AG08396 (cell line): ENCODE measurements at regions not wholly inside any gene's neighbourhood (a gene's known extent, or its start where the extent isn't known, plus 50 kb on each side); places are given as distances from the start of the nearest gene placed in this dataset.
"Not testable (repeated sequence)": the region's sequence is repeated elsewhere in the genome, so short reads cannot be mapped to it uniquely, and the experiment has no call there.

Source experiments
- DNase-seq: peaks from one replicate; pipeline ENCODE4 v3.0.0; 2012; ENCODE audit warnings: low spot score, mixed read lengths

DNA sequence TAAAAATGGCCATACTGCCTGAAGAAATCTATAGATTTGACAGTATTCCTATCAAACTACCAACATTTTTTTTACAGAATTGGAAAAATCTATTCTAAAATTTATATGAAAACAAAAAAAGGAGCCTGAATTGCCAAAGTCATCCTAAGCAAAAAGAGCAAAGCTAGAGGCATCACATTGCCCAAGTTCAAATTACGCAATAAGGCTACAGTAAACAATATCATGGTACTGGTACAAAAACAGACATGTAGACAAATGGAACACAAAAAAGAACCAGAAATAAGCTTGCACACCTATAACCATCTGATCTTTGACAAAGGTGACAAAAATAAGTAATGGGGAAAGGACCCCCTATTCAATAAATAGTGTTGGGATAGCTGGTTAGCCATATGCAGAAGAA is 50.2 kb upstream of the THSD7B start:
- no peak for DNase-seq

GRCh38 chr2:136714452-136714951 is 50.8 kb upstream of the THSD7B start:
- DNase-seq: no peak

GRCh38 chr2:136713739-136714138 is 51.6 kb upstream of the THSD7B start:
- no peak for DNase-seq

- no peak for DNase-seq
Observed at GRCh38 chr2:136705336-136705735, 60.0 kb upstream of the THSD7B start.

DNA sequence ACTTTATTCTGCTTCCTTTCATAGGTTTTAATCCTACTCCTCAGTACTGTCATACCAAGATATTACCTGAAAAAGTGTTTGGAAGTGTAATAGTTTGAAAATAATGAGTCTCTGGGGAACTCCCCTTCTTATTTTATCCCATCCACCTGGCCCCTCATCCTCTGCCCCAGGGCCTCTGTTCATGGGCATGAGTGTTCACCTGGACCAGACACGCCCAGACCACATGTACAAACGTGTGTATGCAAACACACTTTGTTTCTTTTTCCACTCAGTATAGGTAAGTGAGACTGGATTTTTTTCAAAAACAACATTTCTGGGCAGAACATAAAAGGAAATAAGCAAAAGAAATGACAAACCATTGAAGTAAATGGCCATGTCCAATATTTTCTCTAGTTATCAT is 62.1 kb upstream of the THSD7B start:
- no peak for DNase-seq

DNA sequence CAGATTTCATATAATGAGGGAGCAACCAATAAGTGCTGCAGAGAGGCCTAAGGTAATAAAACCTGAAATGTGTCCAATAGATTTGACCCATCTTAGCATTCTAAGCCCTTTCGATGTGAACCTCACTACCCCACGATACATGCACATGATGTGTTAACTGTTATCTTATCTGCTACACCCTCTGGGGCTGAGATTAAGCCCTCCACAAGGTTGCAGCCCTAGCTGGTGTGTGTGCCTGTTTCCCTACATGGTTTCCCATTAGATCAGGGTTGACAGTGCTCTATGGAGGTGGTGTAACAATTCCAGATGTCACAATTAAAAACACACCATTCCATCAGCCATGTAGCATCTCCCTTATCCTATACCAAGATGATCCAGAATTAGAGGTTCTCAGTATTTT is 68.9 kb upstream of the THSD7B start:
- no peak for DNase-seq

DNA sequence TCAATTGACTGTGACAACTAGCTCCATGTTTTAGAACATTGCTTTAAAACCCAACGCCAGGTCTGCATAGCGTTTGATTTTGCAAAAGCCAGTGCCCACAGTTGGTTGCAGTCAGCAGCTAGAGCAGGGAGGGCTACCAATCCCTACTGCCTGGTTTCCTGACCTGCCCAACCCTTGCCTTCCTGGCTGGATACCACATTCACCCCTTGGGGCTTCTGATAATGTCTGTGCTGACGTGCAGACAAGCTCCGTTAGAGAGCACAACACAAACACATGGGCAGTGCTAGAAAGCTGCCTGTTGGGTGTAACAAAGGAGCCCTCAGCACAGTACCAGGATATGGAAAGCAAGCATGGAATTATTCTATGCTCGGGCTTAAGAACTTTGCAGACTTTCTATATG is 71.4 kb upstream of the THSD7B start:
- DNase-seq: no peak

GRCh38 chr2:136680079-136680478 is 85.3 kb upstream of the THSD7B start:
- not testable (repeated sequence) for DNase-seq

- DNase-seq: no peak
Observed at GRCh38 chr2:136665736-136666135, 99.6 kb upstream of the THSD7B start.

GRCh38 chr2:136664713-136665405 is 100.5 kb upstream of the THSD7B start:
- no peak for DNase-seq

DNA sequence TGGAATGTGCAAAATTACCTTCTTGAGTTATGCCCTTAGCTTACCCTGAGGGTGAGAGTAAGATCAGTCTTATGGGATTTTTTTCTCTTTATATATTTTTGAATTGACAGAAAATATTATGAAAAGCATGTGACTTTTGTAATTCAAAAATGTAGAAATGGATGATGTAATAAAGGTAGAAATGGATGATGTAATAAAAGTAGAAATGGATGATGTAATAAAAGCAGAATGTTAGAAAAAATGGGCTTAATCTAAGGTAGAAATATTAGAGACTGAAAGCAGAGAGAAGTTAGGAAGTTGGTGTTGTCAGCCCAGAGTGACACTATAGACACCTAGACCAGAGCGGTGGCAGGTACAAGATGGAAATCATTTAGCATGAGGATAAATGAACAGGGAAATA is 107.1 kb upstream of the THSD7B start:
- no peak for DNase-seq

GRCh38 chr2:136653861-136654260 is 111.5 kb upstream of the THSD7B start:
- DNase-seq: no peak

GRCh38 chr2:136651456-136652010 is 113.8 kb upstream of the THSD7B start:
- DNase-seq: no peak

- DNase-seq: no peak
Observed at GRCh38 chr2:136647039-136647438, 118.3 kb upstream of the THSD7B start.

DNA sequence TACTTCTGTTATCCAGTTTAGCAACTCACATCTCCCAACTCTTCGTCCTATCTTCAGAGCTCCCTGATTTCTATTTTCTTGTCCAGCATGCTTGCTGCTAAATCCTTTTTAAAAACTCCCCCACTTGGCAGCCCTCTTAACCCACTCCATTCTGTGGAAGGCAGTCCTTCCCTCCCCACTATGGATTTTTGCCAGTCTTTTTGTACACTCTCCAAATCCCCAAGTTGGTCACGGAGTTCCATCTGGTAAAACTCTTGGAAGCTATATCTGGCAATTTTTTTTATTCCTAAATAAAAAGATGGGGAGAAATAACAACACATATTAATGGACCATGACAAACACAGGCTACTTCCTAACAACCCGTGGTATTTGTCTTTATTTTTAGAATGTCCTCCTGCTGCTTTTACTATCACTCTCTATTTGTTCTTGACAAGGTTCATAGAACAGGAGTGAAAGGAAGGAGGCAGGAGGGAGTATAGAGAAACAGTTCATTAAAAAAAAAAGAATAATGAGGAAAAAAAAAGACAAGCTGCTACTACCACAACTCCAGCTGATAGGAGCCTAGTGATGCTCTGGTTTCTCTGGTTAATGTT is 120.0 kb upstream of the THSD7B start:
- DNase-seq: no peak

DNA sequence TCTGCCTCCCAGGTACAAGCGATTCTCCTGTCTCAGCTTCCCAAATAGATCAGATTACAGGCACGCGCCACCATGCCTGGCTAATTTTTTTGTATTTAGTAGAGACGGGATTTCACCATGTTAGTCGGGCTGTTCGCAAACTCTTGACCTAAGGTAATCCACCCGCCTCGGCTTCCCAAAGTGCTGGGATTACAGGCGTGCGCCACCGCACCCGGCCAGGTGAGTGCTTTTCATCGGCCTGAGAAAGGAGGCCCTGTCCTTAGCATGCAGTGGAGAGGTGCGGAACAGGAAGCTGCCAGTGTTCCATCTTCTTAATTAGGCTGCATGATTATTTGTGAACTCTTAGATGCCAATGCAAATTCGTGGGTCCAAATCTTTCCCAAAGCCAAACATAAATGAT is 125.7 kb upstream of the THSD7B start:
- no peak for DNase-seq

- no peak for DNase-seq
Observed at GRCh38 chr2:136638193-136638592, 127.2 kb upstream of the THSD7B start.

DNA sequence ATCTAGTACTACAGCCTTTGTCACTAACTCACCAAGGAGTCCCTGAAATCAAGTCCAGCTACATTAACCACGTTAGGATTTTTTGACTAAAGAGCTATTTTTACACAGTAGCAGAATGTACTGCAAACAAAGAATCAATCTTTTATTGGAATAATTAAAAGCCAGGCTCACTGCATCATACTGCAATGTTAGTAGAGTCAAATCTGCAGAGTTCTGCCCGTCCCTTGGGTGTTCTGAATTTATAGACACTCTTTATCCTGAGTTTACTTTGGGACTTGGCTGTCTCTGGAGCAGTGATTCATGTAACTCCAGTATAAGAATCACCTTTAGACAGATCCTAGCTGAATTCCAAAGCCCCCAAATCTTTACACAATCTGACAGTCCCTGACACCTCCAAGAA is 127.9 kb upstream of the THSD7B start:
- DNase-seq: no peak

DNA sequence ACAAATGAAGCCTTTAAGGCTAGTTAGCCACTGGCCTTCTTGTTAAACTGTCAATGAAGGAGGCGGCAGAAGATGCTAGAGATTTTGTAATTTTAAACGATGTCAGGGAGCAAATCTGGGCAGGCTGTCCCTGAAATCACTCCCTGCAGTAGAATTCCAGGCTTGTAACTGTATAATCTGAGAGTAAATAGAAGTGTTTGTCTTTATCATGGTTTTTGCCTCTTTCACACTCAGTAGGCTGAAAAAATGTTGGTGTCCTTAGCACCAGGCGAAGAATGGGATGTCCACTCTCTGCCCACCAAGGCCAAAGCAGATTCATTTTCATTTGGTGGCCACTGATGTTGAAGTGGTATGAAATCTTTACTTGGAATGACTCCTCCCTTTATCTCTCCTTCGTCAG is 136.9 kb upstream of the THSD7B start:
- DNase-seq: no peak

DNA sequence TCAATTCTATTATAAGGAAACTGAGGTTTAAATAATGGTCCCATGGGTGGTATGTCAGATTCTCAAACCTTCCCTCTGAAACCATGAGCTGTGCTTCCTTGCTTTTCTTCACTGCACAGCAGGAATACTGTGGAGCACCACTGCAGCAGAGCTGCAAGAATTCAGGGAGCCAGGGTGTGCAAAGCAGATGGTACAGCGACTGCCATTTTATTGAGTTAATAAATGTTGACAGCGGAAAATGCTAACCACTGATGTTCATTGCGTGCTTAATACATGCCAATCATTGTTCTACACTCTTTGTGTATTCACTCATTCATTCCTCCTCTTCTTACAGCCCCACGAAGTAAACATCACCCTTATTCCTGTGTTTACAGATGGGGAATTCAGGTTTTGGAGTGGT is 152.2 kb upstream of the THSD7B start:
- DNase-seq: no peak

DNA sequence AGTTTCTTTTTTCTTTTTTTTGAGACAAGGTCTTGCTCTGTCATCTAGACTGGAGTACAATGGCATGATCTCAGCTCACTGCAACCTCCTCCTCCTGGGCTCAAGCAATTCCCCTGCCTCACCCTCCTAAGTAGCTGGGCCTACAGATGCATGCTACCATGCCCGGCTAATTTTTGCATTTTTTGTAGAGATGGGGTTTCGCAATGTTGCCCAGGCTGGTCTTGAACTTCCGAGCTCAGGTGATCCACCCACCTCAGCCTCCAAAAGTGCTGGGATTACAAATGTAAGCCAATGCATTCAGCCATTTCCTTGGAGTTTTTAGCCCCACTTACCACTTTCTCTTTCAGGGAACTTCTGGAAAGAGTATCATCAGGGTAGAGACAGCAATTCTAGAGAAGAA is 153.3 kb upstream of the THSD7B start:
- no peak for DNase-seq

DNA sequence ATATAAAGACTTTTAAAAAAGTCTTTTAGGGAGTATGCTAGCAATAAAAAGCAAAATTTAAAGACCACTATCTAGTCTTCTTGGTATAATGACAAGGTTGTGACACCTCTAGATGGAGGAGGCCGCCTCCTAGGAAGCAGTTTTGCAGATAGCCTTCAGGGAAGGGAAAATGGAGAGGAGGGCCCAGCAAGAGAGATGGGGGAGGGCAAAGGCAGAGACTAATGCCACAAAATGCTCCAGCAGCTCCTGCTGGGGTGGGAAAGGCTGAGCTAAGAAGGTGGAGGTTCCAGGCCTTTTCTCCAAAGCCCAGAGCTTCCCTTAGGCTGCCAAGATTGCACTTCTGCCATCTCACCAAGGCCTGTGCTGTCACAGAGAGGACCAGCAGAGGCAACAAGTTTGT is 153.9 kb upstream of the THSD7B start:
- DNase-seq: no peak

DNA sequence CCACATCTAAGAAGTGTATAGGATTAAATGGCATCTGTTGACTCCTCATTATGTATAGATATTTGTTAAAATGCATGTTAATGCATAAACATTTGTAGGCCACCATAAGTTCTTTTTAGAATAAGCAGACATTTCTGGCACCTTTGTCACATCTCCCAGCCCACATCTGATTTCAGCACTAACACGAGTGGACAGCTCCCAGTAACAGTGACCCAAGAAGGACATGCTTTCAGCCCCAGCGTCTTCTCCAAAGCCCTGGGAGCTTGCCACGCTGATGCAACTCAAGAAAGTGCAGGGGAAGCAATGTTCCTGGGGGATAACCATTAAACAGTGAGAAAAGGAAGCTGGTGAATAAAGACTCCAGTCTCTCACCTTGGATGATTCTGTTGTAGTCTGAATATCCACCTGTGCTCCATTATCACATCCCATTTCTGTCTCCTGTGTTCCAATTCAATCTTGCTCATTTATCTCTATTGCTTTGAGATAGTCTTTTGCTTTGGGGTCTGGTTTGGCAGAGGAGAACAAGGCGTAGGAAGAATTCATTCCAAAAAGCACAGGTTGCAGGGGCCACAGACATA is 182.6 kb upstream of the THSD7B start:
- peak; percentile 5 for DNase-seq
